ENCODE measurements at regions not wholly inside any gene's neighbourhood (a gene's known extent, or its start where the extent isn't known, plus 50 kb on each side); places are given as distances from the start of the nearest gene placed in this dataset.

DNA sequence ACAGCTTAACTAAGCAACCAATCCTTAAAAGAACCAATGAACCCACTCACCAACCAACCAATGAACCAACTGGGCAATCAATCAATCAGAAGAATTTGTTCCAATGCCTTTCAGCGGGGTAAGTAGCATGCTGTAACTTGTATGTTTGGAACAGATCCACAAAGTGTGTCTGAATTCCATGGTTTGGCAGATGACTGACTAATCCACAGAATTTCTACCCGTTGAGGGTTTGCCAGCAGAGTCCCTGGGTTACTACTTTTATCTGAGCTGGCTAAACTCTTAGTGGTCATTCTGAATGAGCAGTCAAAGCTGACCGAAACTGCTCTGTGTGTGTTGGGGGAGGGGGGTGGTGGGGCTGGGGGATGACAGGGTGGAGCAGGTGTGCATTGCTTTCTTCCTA, 125.0 kb upstream of the JAG1 start:
- no peak for DNase-seq (ENCODE audit: low spot score)
- H3K4me3 ChIP-seq, result no peak overlapping the region
- no peak overlapping the region for H3K27ac ChIP-seq
- no peaks in the 10 kb centered on the region for H3K4me1 ChIP-seq
- no peaks in the 10 kb centered on the region for H3K36me3 ChIP-seq
- no peaks in the 10 kb centered on the region for H3K9me3 ChIP-seq
- no peaks in the 10 kb centered on the region for H3K27me3 ChIP-seq
- TF ChIP-seq, protein P1, sequence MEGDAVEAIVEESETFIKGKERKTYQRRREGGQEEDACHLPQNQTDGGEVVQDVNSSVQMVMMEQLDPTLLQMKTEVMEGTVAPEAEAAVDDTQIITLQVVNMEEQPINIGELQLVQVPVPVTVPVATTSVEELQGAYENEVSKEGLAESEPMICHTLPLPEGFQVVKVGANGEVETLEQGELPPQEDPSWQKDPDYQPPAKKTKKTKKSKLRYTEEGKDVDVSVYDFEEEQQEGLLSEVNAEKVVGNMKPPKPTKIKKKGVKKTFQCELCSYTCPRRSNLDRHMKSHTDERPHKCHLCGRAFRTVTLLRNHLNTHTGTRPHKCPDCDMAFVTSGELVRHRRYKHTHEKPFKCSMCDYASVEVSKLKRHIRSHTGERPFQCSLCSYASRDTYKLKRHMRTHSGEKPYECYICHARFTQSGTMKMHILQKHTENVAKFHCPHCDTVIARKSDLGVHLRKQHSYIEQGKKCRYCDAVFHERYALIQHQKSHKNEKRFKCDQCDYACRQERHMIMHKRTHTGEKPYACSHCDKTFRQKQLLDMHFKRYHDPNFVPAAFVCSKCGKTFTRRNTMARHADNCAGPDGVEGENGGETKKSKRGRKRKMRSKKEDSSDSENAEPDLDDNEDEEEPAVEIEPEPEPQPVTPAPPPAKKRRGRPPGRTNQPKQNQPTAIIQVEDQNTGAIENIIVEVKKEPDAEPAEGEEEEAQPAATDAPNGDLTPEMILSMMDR (IDR thresholded peaks at IDR 0.05), result no peak

- Histone ChIP-seq H3K9me3 (no peaks in the 10 kb centered on the region), H3K4me3 (no peak overlapping the region), H3K27me3 (no peaks in the 10 kb centered on the region), H3K36me3 (no peaks in the 10 kb centered on the region), H3K4me1 (no peaks in the 10 kb centered on the region), H3K27ac (no peak overlapping the region)
- no peak for DNase-seq (ENCODE audit: low spot score)
- TF ChIP-seq, protein P1 (IDR thresholded peaks at IDR 0.05), result no peak
Observed at GRCh38 chr20:10799735-10800134, 125.9 kb upstream of the JAG1 start.

DNA sequence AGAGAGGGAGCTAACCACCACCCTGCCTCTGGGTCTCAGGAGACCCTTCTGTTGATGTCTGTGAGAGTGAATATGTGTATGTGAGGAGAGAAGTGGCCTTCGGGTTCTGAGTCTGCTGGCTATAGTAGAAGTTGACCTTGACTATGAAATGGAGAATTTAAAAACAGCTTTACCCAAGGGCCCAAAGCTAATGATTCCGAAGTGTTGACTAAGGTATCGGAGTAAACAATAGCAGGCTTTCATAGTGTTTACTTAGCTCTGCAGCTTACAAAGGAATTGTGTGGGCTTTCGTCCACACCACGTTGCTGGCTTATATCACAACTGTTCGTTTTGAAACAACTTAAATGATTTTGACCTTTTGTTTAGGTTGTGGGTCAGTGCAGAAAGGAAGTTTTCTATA, 126.5 kb upstream of the JAG1 start:
- Histone ChIP-seq H3K27ac (no peak overlapping the region), H3K27me3 (no peaks in the 10 kb centered on the region), H3K9me3 (no peaks in the 10 kb centered on the region), H3K36me3 (no peaks in the 10 kb centered on the region), H3K4me1 (no peaks in the 10 kb centered on the region), H3K4me3 (no peak overlapping the region)
- TF ChIP-seq, protein P1 (IDR thresholded peaks at IDR 0.05), result no peak
- DNase-seq (ENCODE audit: low spot score), result no peak

DNA sequence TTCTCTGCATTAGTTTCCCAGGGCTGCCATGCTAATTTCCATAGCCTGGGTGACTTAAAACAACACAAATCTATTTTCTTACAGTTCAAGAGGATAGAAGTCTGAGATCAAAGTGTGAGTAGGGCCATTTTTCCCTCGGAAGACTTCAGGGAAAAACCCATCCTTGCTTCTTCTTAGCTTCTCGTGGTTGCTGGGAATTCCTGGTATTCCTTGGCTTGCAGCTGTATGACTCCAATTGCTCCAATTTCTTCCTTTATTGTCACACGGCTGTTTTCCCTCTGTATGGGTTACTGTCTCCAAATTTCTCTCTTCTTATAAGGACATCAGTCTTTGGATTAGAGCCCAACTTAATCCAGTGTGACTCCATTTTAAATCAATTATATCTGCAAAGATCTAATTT, 128.4 kb upstream of the JAG1 start:
- peaks cover 0 to 4% of the 10 kb centered on the region in 2 donors for H3K4me1 ChIP-seq
- no peak overlapping the region for H3K4me3 ChIP-seq
- H3K27me3 ChIP-seq, result no peaks in the 10 kb centered on the region
- no peak overlapping the region for H3K27ac ChIP-seq
- H3K36me3 ChIP-seq, result no peaks in the 10 kb centered on the region
- no peak for DNase-seq (ENCODE audit: low spot score)
- no peaks in the 10 kb centered on the region for H3K9me3 ChIP-seq
- TF ChIP-seq, protein P1 (IDR thresholded peaks at IDR 0.05), result no peak

GRCh38 chr20:10805764-10806163, 132.0 kb upstream of the JAG1 start:
- H3K9me3 ChIP-seq, result no peaks in the 10 kb centered on the region
- DNase-seq (ENCODE audit: low spot score), result no peak
- no peaks in the 10 kb centered on the region for H3K27me3 ChIP-seq
- TF ChIP-seq, protein P1 (IDR thresholded peaks at IDR 0.05), result no peak
- H3K36me3 ChIP-seq, result no peaks in the 10 kb centered on the region
- H3K4me3 ChIP-seq, result no peak overlapping the region
- peak overlapping the region; percentile 7 to 31 for H3K27ac ChIP-seq
- H3K4me1 ChIP-seq, result peaks cover 0 to 4% of the 10 kb centered on the region in 2 donors

DNA sequence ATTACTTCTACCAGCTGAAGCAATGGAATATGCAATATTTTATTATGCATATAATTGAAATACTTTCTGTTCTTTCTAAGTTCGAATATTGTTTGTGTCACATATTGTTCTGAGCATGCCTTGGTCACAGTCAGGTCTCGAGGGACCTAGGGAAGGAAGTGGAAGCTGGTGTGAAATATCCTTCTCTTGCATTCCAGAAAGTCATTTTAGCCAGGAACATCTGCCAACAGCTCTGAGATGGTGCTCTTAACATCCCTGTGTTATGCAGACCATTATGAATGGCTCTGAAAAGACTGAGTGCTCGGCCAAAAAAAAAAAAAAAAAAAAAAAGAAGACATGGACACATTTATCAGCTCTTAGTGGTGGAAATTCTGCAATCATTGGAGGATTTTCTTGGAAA, 132.7 kb upstream of the JAG1 start:
- peaks cover 0 to 4% of the 10 kb centered on the region in 2 donors for H3K4me1 ChIP-seq
- H3K27ac ChIP-seq, result peak overlapping the region; percentile 7 to 31
- no peak for DNase-seq (ENCODE audit: low spot score)
- no peaks in the 10 kb centered on the region for H3K36me3 ChIP-seq
- H3K27me3 ChIP-seq, result no peaks in the 10 kb centered on the region
- no peaks in the 10 kb centered on the region for H3K9me3 ChIP-seq
- no peak overlapping the region for H3K4me3 ChIP-seq
- TF ChIP-seq, protein P1 (IDR thresholded peaks at IDR 0.05), result no peak

Data from right atrium auricular region (tissue), 2 donors.